ENCODE measurements at regions not wholly inside any gene's neighbourhood (a gene's known extent, or its start where the extent isn't known, plus 50 kb on each side); places are given as distances from the start of the nearest gene placed in this dataset.

DNA sequence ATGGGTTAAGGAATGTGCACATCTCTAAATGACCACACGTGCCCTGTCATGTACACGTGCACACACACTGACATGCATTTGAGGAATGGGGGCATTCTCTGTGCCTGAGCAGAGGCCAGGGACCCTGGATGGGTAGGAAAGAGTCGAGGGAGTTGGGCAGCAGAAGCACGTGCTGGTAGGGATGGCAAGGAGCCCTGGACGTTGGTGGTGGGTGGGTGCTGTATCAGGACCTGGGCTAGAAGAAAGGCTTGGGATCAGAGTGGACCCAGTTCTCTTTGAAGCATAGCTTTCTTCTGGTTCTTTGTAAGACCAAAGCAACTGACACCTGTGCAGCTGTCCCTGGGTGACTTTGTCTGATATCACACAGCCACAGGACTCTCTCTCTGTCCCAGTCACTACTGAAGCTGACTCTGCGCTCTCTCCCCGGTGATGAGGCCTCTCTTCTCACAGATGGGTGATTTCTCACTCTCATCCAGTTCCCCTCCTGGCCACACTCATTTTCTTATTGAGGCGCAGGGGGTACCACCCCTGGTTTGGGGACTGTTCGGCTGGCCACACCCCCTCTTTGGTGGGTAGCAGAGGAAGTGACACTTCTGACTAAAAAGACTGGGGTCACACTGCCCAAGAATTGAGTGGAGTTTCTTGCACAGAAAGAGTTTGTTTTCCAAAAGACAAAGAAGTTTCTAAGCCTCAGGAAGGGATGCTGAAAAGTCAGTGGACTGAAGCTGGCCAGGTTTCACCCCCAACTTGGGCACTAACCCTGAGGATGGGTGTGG, 171.7 kb upstream of the RTL1 start:
- TF ChIP-seq FOS (IDR thresholded peaks at IDR 0.05; ENCODE audit: borderline replicate concordance, insufficient read depth, low read length) (no peak), POLR2AphosphoS5 (IDR thresholded peaks at IDR 0.05; ENCODE audit: insufficient read depth, low read depth, low read length) (no peak), EZH2 (IDR thresholded peaks at IDR 0.05; ENCODE audit: borderline replicate concordance, low read depth, low read length, severe bottlenecking) (no peak), GATA2 (IDR thresholded peaks at IDR 0.05; ENCODE audit: insufficient read depth, insufficient read length, low read depth, low read length) (no peak), POLR2A (IDR thresholded peaks at IDR 0.05; ENCODE audit: low read depth, low read length) (no peak), JUN (IDR thresholded peaks at IDR 0.05; ENCODE audit: borderline replicate concordance, insufficient read depth, insufficient read length, low read depth) (no peak), MYC (IDR thresholded peaks at IDR 0.05; ENCODE audit: low read depth, low read length) (no peak)
- TF ChIP-seq, protein P1, sequence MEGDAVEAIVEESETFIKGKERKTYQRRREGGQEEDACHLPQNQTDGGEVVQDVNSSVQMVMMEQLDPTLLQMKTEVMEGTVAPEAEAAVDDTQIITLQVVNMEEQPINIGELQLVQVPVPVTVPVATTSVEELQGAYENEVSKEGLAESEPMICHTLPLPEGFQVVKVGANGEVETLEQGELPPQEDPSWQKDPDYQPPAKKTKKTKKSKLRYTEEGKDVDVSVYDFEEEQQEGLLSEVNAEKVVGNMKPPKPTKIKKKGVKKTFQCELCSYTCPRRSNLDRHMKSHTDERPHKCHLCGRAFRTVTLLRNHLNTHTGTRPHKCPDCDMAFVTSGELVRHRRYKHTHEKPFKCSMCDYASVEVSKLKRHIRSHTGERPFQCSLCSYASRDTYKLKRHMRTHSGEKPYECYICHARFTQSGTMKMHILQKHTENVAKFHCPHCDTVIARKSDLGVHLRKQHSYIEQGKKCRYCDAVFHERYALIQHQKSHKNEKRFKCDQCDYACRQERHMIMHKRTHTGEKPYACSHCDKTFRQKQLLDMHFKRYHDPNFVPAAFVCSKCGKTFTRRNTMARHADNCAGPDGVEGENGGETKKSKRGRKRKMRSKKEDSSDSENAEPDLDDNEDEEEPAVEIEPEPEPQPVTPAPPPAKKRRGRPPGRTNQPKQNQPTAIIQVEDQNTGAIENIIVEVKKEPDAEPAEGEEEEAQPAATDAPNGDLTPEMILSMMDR (IDR thresholded peaks at IDR 0.05; ENCODE audit: extremely low read depth in 1 of 2, insufficient read depth in 1 of 2, low read depth in 1 of 2, low read length in 2 of 2): no peak
- TF ChIP-seq, protein P2, sequence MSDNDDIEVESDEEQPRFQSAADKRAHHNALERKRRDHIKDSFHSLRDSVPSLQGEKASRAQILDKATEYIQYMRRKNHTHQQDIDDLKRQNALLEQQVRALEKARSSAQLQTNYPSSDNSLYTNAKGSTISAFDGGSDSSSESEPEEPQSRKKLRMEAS (IDR thresholded peaks at IDR 0.05; ENCODE audit: insufficient read depth, insufficient read length): no peak
- CTCF ChIA-PET: no interaction called here
- intact Hi-C loops (cut with micrococcal nuclease): no loop called here
- H3K36me3 ChIP-seq (ENCODE audit: control insufficient read depth in 2 of 2, extremely low read depth in 1 of 2, insufficient read depth in 2 of 2, low read length in 2 of 2): peaks cover 0 to 2% of the 10 kb centered on the region in 2 experiments
- peaks cover 35% of the 10 kb centered on the region for H3K4me1 ChIP-seq (ENCODE audit: control insufficient read depth, extremely low read depth, insufficient read depth, low read length)
- H3K79me2 ChIP-seq (ENCODE audit: control insufficient read depth, insufficient read depth, low read length): no peaks in the 10 kb centered on the region
- no peak overlapping the region for H3K27ac ChIP-seq (ENCODE audit: insufficient read depth, low read depth, low read length)
- H3K9me1 ChIP-seq (replicated peaks; ENCODE audit: control insufficient read depth, extremely low read depth, insufficient read depth, low read length): no peaks in the 10 kb centered on the region
- DNase-seq (ENCODE audit: low read depth, low spot score): no peak
- H3K9me3 ChIP-seq (replicated peaks; ENCODE audit: control insufficient read depth, insufficient read depth, low read length): no peaks in the 10 kb centered on the region
- dilution Hi-C loops (cut with MboI; ENCODE audit: extremely low pct_ligation_motif_present, low sequenced_read_pairs): no loop called here
- H2AFZ ChIP-seq (ENCODE audit: low read depth, low read length): no peak overlapping the region
- H3K9ac ChIP-seq (replicated peaks; ENCODE audit: extremely low read depth, insufficient read depth, low read length): no peak overlapping the region
- no peaks in the 10 kb centered on the region for H3K27me3 ChIP-seq (ENCODE audit: control insufficient read depth in 2 of 2, insufficient read depth in 2 of 2, low read length in 2 of 2)
- POLR2A ChIA-PET: no interaction called here
- no TSS peak for BruUV-seq (replicated peaks)
- no peak for FAIRE-seq
- no peaks in the 10 kb centered on the region for H4K20me1 ChIP-seq (replicated peaks; ENCODE audit: control insufficient read depth, extremely low read depth, insufficient read depth, low read length)
- H3K4me2 ChIP-seq (ENCODE audit: insufficient read depth, low read length): no peak overlapping the region
- no peak overlapping the region for H3K4me3 ChIP-seq (replicated peaks in 1 of 3; ENCODE audit: insufficient read depth in 1 of 3, low read depth in 1 of 3, low read length in 3 of 3)

Data from endothelial cell of umbilical vein (primary cell).